Activated naive CD4-positive, alpha-beta T cell treated with anti-CD3 and anti-CD28 coated beads for 36 hours (primary cell): ENCODE measurements at regions not wholly inside any gene's neighbourhood (a gene's known extent, or its start where the extent isn't known, plus 50 kb on each side); places are given as distances from the start of the nearest gene placed in this dataset.
"Not testable (repeated sequence)": the region's sequence is repeated elsewhere in the genome, so short reads cannot be mapped to it uniquely, and the experiment has no call there.

Experiments used
- CTCF ChIA-PET: fragments of 350-600 bp; sonication (Branson Sonifier 250); formaldehyde crosslinking; loops from one replicate; lab custom pipeline; 2021; ENCODE audit warnings: antibody characterized with exemption; lab: Charles Lee
- DNase-seq: peaks from one replicate; pipeline ENCODE4 v3.0.0-alpha.2; 2020
- H3K27ac Mint-ChIP-seq: one replicate; pipeline ENCODE4 v1.8.0; 2021; ENCODE audit warnings: mild to moderate bottlenecking, mixed read lengths
- H3K27me3 Mint-ChIP-seq: one replicate; pipeline ENCODE4 v1.8.0; 2021; ENCODE audit warnings: low read depth, mixed read lengths
- H3K36me3 Mint-ChIP-seq: one replicate; pipeline ENCODE4 v1.8.0; 2021; ENCODE audit warnings: low read depth, mixed read lengths
- H3K4me1 Mint-ChIP-seq: one replicate; pipeline ENCODE4 v1.8.0; 2021; ENCODE audit warnings: low read depth, mixed read lengths
- H3K4me3 Mint-ChIP-seq: one replicate; pipeline ENCODE4 v1.8.0; 2021; ENCODE audit warnings: mild to moderate bottlenecking, moderate library complexity, mixed read lengths
- H3K9me3 Mint-ChIP-seq: one replicate; pipeline ENCODE4 v1.8.0; 2021; ENCODE audit warnings: mixed read lengths
- intact Hi-C: fragments of 100-400 bp; cut with micrococcal nuclease; formaldehyde crosslinking; loops from one replicate; pipeline ENCODE4 v1.15.1; 2023

DNA sequence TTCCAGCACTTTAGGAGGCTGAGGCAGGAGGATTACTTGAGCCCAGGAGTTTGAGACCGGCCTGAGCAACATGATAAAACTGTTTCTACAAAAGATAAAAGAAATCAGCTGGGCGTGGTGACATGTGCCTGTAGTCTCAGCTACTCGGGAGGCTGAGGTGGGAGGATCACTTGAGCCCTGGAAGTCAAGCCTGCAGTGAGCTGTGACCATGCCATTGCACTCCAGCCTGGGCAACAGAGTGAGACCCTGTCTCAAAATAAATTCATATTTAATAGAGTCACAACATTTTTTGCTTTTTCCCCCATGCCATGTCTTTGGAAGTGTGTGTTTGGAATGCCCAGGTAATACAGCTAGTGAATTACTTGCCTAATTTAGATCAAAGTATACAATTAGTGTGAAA, 349.6 kb downstream of the PRL start:
- intact Hi-C loops, H3K4me1 Mint-ChIP-seq, H3K4me3 Mint-ChIP-seq, H3K27me3 Mint-ChIP-seq, H3K27ac Mint-ChIP-seq, H3K36me3 Mint-ChIP-seq, H3K9me3 Mint-ChIP-seq, DNase-seq: not testable (repeated sequence)
- CTCF ChIA-PET, result interaction anchor here (0.7 kb wide), 1 partner anchor 913 kb away, joined by 3 read pairs; no protein-coding TSS in a partner anchor

DNA sequence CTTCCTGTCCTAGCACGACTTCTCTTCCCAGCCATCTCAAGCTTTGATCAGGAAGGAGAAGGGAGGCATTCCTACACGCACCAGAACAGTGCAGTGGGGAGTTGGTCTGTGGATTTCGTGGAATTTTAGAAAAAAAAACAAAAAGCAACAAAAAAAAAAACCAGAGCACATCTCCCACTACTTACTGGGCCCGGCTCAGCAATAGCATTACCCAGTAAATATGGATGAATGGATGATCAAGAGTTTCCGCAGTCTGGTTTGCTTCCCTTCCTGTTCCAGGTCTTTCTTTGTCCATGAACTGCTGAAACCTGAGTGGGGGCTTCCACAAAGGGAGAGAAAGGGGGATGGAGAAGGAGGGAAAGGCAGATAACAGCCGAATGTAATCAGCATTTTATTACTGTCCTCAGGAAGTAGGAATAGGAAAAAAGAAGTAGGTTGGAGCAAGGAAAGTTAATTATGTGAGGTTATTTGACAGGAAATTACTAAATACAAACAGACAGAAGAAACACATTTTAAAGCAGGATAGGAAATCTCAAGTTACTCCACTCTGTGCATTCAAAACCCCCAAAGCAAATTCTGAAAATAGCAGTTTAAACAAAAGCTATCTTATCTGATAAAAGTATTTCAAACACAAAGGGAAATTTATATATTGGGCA, 349.0 kb downstream of the PRL start:
- Mint-ChIP-seq H3K27me3 (peaks cover 5% of the 10 kb centered on the region), H3K4me3 (no peak overlapping the region), H3K9me3 (no peaks in the 10 kb centered on the region), H3K4me1 (peaks cover 9% of the 10 kb centered on the region), H3K36me3 (no peaks in the 10 kb centered on the region), H3K27ac (no peak overlapping the region)
- DNase-seq, result no peak
- intact Hi-C loops, result no loop called here
- CTCF ChIA-PET, result interaction anchor here (0.7 kb wide), 1 partner anchor 913 kb away, joined by 3 read pairs; no protein-coding TSS in a partner anchor

DNA sequence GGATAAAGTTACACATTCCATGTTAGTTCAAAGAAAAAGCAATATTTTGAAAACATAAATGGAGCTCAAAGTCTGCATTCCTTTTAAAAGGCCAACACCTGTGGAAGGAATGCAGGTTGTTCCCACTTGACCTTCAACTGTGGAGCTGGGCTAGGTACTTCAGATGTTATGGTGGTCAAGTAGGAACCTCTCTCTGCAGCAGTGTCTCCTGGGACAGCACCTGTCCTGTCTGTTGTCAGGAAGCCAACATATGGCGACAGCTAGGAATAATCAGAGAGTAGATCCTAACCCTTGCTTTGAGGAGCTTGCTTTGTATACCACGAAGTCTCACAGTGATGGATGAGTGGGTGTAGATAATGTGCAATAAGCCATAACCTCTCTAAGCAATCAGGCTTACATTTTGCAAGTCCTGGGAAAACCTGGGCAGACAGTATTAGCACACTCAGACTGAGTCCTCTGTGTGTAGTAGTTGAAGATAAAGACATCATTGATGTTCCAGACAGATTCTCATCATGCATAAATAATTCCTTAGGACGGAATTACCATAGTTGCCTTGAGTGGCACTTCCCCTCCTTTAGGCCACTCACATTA, 347.5 kb downstream of the PRL start:
- DNase-seq, result no peak
- intact Hi-C loops, result no loop called here
- H3K36me3 Mint-ChIP-seq, result no peaks in the 10 kb centered on the region
- peaks cover 5% of the 10 kb centered on the region for H3K27me3 Mint-ChIP-seq
- H3K27ac Mint-ChIP-seq, result no peak overlapping the region
- H3K4me1 Mint-ChIP-seq, result peaks cover 9% of the 10 kb centered on the region
- H3K9me3 Mint-ChIP-seq, result no peaks in the 10 kb centered on the region
- CTCF ChIA-PET, result interaction anchor here (0.6 to 0.7 kb wide), 2 partner anchors 166 to 285 kb away, joined by 3 read pairs; no protein-coding TSS in a partner anchor
- H3K4me3 Mint-ChIP-seq, result no peak overlapping the region

DNA sequence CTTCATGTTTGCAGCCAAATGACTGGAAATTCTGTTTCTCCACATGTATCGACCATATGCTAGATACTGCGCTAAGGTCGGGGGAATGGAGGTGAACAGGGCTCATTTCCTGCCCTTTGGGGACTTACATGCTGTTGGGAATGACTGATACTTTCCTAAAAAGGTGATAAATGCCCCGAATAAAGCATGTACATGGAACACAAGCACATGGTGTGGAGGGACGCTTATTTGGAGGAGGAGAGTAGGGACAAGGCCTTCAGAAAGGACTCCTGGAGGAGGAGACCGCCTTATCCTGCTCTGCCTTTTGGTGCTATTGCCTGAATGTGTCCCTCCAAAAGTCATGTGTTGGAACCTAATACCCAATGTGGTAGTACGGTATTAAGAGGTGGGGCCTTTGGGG, 344.5 kb downstream of the PRL start:
- Mint-ChIP-seq H3K4me3 (no peak overlapping the region), H3K9me3 (no peaks in the 10 kb centered on the region), H3K4me1 (peaks cover 9% of the 10 kb centered on the region), H3K27me3 (peaks cover 5% of the 10 kb centered on the region), H3K36me3 (no peaks in the 10 kb centered on the region), H3K27ac (no peak overlapping the region)
- intact Hi-C loops, result no loop called here
- CTCF ChIA-PET, result no interaction called here
- DNase-seq, result no peak

DNA sequence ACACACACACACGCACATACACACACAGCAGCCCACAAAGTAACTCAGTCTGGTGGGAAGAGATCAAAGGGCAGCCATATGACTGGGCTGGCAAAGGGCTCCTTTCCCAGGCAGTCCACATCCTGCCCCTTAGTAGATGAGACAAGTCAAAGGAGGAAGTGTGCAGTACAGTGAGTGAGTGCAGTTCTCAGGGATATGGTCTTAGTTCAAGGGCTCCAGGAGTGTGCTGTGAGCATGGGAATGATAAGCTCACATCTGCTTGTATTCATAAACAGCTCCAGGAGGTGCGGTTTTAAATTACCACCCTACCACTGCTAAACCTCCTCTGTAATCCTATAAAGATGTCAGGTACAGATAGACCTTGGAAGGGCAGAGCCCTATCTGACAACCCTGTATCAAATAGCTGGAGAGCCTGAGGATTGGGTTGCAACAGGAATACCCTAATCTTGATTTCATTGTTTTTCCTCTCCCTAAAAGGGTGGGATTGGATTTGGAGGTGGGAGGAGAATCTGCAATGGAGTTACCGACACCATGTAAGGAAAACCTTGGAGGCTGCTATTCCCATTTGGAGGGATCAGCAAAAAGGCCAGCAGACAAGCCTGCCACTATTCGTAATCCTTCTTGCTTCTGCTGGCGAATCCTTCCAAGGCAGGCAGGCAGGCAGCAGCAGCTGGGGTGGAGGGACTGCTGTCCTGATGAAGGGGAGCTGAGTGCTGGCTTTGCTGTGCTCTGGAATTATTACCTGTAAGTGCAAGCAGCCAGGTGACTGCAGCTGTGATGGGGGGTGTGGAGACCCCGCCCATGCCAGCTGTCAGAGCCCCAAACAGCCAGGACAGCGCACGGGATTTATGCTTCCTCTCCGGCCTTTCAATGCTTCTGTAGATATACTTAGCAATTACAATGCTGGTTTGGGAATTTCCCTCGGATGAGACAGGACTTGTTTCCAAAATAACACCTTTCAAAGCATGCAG, 342.7 kb downstream of the PRL start:
- peak; percentile 8 for DNase-seq
- Mint-ChIP-seq H3K36me3 (no peaks in the 10 kb centered on the region), H3K9me3 (no peaks in the 10 kb centered on the region), H3K4me3 (no peak overlapping the region), H3K27ac (no peak overlapping the region), H3K27me3 (peaks cover 2% of the 10 kb centered on the region), H3K4me1 (peaks cover 9% of the 10 kb centered on the region)
- CTCF ChIA-PET, result no interaction called here
- intact Hi-C loops, result no loop called here

DNA sequence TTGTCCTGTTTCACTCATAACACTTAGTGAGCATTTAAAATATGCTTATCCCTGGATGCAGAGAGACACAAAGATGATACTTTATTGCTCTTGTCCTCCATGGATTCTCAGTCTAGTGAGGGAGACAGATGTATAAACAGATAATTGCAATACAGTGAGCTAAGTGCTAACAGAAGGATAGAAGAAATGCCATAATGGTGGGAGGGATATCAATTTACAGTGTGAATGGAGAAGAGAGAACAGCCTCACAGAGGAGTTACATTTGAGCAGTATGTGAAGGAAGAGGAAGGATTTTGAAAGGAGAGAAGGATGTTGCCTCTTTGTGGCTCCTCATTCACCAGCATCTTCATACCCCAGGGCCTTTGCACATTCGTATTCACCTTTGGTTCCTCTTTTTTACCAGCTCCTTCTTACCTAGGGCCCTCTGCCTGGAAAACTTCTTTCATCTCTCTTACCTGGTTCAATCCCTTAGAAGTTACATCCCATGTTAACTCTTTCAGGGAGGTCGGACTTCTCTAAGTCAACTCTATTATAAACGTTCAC, 341.7 kb downstream of the PRL start:
- Mint-ChIP-seq H3K9me3 (no peaks in the 10 kb centered on the region), H3K4me1 (peaks cover 9% of the 10 kb centered on the region), H3K36me3 (no peaks in the 10 kb centered on the region), H3K4me3 (no peak overlapping the region), H3K27ac (no peak overlapping the region), H3K27me3 (peaks cover 2% of the 10 kb centered on the region)
- CTCF ChIA-PET, result no interaction called here
- intact Hi-C loops, result no loop called here
- no peak for DNase-seq

- CTCF ChIA-PET, result no interaction called here
- no peaks in the 10 kb centered on the region for H3K36me3 Mint-ChIP-seq
Measured at GRCh38 chr6:21955951-21956350, 340.9 kb downstream of the PRL start.

GRCh38 chr6:21958428-21958827, 338.4 kb downstream of the PRL start:
- DNase-seq, result no peak
- Mint-ChIP-seq H3K4me3 (no peak overlapping the region), H3K4me1 (no peaks in the 10 kb centered on the region), H3K36me3 (no peaks in the 10 kb centered on the region), H3K27me3 (no peaks in the 10 kb centered on the region), H3K9me3 (no peaks in the 10 kb centered on the region), H3K27ac (no peak overlapping the region)
- CTCF ChIA-PET, result interaction anchor here (0.7 kb wide), 1 partner anchor 56 kb away, joined by 3 read pairs; no protein-coding TSS in a partner anchor
- intact Hi-C loops, result no loop called here

More at GRCh38 chr6:21955951-21956350, 340.9 kb downstream of the PRL start:
- Mint-ChIP-seq H3K27me3 (no peaks in the 10 kb centered on the region), H3K27ac (no peak overlapping the region), H3K4me3 (no peak overlapping the region), H3K4me1 (peaks cover 9% of the 10 kb centered on the region), H3K9me3 (no peaks in the 10 kb centered on the region)
- DNase-seq, result no peak
- intact Hi-C loops, result no loop called here

GRCh38 chr6:21961226-21961625, 335.6 kb downstream of the PRL start:
- Mint-ChIP-seq H3K4me3 (no peak overlapping the region), H3K36me3 (no peaks in the 10 kb centered on the region), H3K27ac (no peak overlapping the region), H3K9me3 (no peaks in the 10 kb centered on the region), H3K27me3 (no peaks in the 10 kb centered on the region), H3K4me1 (peaks cover 3% of the 10 kb centered on the region)
- intact Hi-C loops, result no loop called here
- CTCF ChIA-PET, result no interaction called here
- DNase-seq, result no peak

GRCh38 chr6:21965016-21965415, 331.8 kb downstream of the PRL start:
- Mint-ChIP-seq H3K4me1 (peaks cover 3% of the 10 kb centered on the region), H3K27me3 (no peaks in the 10 kb centered on the region), H3K36me3 (no peaks in the 10 kb centered on the region), H3K9me3 (no peaks in the 10 kb centered on the region), H3K4me3 (no peak overlapping the region), H3K27ac (no peak overlapping the region)
- no peak for DNase-seq
- CTCF ChIA-PET, result no interaction called here
- intact Hi-C loops, result no loop called here

DNA sequence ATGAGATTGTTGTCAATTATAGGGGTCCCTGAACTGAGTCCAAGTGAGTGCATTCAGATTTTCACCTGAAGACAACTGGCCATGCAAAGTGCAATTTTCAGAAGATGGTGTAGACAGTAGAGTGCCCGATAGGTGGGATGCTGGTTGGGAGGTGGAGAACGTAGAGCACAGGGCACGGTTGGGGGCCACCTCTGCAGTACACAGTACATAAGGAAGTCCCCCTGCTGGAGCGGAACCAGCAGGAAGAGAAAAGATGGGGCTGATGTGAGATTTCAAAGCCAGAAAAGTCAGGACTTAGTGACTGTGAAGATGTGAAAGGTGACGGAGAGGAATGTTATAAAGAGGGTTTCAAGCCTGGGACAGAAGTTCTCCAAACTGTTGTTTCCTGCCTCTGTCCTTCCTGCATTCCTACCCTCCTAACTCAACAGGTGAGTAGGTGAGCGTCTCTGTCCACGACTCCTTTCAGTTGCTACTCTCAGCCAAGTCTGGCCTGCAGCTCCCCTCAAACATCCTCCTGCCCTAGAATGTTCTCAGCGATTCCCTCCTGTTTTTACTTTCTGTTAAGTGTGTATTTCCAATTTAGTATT, 330.8 kb downstream of the PRL start:
- H3K36me3 Mint-ChIP-seq, result no peaks in the 10 kb centered on the region

More for the DNA sequence above, 330.8 kb downstream of the PRL start:
- CTCF ChIA-PET, result no interaction called here
- intact Hi-C loops, result no loop called here
- H3K9me3 Mint-ChIP-seq, result no peaks in the 10 kb centered on the region
- no peaks in the 10 kb centered on the region for H3K27me3 Mint-ChIP-seq
- H3K4me1 Mint-ChIP-seq, result peaks cover 3% of the 10 kb centered on the region
- no peak overlapping the region for H3K27ac Mint-ChIP-seq
- no peak for DNase-seq
- no peak overlapping the region for H3K4me3 Mint-ChIP-seq
